Progenitor cell of endocrine pancreas (in vitro differentiated cells): ENCODE measurements at regions not wholly inside any gene's neighbourhood (a gene's known extent, or its start where the extent isn't known, plus 50 kb on each side); places are given as distances from the start of the nearest gene placed in this dataset.
"Not testable (repeated sequence)": the region's sequence is repeated elsewhere in the genome, so short reads cannot be mapped to it uniquely, and the experiment has no call there.

Experiments
- DNase-seq: peaks from one replicate; pipeline ENCODE4 v3.0.0; 2021; ENCODE audit warnings: low spot score; ENCODE audit not compliant: unreplicated experiment
- H3K27ac Mint-ChIP-seq: 2 replicates; pipeline ENCODE4 v1.8.0; 2021; ENCODE audit warnings: mild to moderate bottlenecking, moderate library complexity, mixed read lengths
- H3K27me3 Mint-ChIP-seq: 2 replicates; pipeline ENCODE4 v1.8.0; 2021; ENCODE audit warnings: mixed read lengths
- H3K36me3 Mint-ChIP-seq: 2 replicates; pipeline ENCODE4 v1.8.0; 2022; ENCODE audit warnings: mixed read lengths; ENCODE audit not compliant: insufficient read depth
- H3K4me1 Mint-ChIP-seq: 2 replicates; pipeline ENCODE4 v1.8.0; 2021; ENCODE audit warnings: low read depth, mixed read lengths
- H3K4me3 Mint-ChIP-seq: 2 replicates; pipeline ENCODE4 v1.8.0; 2021; ENCODE audit warnings: low read depth, mild to moderate bottlenecking, moderate library complexity, mixed read lengths
- H3K9me3 Mint-ChIP-seq: 2 replicates; pipeline ENCODE4 v1.8.0; 2021; ENCODE audit warnings: low read depth, mixed read lengths
- TF ChIP-seq, protein P1 (sequence below): fragments of 200-600 bp; sonication (generic); IDR thresholded peaks from one replicate; pipeline ENCODE4 v1.5.0; 2021; ENCODE audit warnings: antibody characterized with exemption, mild to moderate bottlenecking; ENCODE audit not compliant: unreplicated experiment

DNA sequence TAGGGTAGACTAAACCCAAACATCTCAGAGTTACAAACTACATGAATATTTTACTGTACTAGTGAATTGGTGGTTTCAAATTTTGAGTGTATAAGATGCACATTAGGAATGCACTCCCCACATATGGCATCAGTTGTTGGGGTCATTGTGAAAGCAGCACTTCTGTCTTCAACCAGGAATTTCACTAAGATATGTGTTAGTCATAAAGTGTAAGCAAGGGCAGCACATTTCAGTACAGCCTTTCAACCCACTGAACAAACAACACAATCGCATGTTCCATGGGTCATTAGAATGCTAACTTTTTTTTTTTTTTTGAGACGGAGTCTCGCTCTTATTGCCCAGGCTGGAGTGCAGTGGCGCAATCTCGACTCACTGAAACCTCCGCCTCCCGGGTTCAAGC lies 164.1 kb upstream of the MAP2 start:
- Mint-ChIP-seq H3K27ac (no peak overlapping the region), H3K27me3 (no peaks in the 10 kb centered on the region), H3K4me1 (no peaks in the 10 kb centered on the region), H3K9me3 (peaks cover 6% of the 10 kb centered on the region), H3K36me3 (no peaks in the 10 kb centered on the region), H3K4me3 (no peak overlapping the region)
- DNase-seq: no peak
- TF ChIP-seq, protein P1, sequence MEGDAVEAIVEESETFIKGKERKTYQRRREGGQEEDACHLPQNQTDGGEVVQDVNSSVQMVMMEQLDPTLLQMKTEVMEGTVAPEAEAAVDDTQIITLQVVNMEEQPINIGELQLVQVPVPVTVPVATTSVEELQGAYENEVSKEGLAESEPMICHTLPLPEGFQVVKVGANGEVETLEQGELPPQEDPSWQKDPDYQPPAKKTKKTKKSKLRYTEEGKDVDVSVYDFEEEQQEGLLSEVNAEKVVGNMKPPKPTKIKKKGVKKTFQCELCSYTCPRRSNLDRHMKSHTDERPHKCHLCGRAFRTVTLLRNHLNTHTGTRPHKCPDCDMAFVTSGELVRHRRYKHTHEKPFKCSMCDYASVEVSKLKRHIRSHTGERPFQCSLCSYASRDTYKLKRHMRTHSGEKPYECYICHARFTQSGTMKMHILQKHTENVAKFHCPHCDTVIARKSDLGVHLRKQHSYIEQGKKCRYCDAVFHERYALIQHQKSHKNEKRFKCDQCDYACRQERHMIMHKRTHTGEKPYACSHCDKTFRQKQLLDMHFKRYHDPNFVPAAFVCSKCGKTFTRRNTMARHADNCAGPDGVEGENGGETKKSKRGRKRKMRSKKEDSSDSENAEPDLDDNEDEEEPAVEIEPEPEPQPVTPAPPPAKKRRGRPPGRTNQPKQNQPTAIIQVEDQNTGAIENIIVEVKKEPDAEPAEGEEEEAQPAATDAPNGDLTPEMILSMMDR: no peak

DNA sequence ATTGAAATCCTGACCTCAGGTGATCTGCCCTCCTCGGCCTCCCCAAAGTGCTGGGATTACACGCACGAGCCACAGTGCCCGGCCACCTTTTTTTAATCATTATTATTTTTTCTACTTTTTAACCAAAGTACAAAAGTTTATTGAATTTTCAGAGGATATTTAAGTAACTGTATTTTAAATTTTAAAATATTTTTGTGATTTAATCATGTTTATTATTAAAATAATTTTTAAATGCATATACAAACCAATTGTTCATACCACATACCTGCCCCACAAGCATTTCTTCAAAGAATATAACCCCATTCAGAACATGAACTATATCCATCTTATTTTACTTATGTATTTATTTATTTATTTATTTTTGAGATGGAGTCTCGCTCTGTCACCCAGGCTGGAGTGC lies 163.6 kb upstream of the MAP2 start:
- Mint-ChIP-seq H3K27ac (no peak overlapping the region), H3K4me1 (no peaks in the 10 kb centered on the region)
- TF ChIP-seq, protein P1: no peak

DNA sequence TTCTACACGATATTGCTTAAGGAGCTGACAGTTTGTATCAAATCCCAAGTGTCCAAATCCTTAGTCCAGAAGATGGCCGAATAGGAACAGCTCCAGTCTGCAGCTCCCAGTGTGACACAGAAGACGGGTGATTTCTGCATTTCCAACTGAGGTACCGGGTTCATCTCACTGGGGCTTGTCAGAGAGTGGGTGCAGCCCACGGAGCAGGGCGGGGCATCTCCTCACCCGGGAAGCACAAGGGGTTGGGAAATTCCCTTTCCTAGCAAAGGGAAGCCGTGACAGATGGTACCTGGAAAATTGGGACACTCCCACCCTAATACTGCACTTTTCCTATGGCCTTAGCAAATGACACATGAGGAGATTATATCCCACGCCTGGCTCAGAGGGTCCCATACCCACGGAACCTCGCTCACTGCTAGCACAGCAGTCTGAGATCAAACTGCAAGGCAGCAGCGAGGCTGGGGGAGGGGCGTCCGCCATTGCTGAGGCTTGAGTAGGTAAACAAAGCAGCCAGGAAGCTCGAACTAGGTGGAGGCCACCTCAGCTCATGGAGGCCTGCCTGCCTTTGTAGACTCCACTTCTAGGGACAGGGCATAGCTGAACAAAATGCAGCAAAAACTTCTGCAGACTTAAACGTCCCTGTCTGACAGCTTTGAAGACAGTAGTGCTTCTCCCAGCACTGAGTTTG lies 162.3 kb upstream of the MAP2 start:
- DNase-seq, H3K4me3 Mint-ChIP-seq, H3K27me3 Mint-ChIP-seq: not testable (repeated sequence)

More for the DNA sequence above, 163.6 kb upstream of the MAP2 start:
- Mint-ChIP-seq H3K4me3 (no peak overlapping the region), H3K27me3 (no peaks in the 10 kb centered on the region), H3K36me3 (no peaks in the 10 kb centered on the region), H3K9me3 (peaks cover 7% of the 10 kb centered on the region)
- DNase-seq: no peak

DNA sequence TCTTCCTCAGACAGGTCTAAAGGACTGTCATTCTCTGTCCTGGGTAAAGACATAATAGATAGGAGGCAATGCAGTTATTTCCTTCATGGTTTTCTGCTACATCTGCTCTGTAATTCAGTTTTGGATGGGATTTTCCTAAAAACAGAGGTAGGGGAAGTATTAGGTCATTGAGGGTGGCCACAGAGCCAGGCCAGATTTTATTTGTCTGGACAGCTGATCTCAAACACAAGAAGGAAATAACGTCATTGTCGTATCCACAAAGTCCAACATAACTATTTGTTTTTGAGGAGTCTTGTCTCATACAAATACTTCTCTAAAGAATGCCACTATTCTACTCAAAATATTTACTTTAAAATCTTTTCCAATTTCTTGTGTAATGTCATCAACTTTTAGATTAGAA lies 154.8 kb upstream of the MAP2 start:
- H3K27ac Mint-ChIP-seq: no peak overlapping the region
- TF ChIP-seq, protein P1: no peak
- H3K9me3 Mint-ChIP-seq: peaks cover 13% of the 10 kb centered on the region
- H3K36me3 Mint-ChIP-seq: no peaks in the 10 kb centered on the region
- no peak overlapping the region for H3K4me3 Mint-ChIP-seq
- H3K4me1 Mint-ChIP-seq: no peaks in the 10 kb centered on the region
- no peaks in the 10 kb centered on the region for H3K27me3 Mint-ChIP-seq
- DNase-seq: no peak

More for the DNA sequence above, 162.3 kb upstream of the MAP2 start:
- not testable (repeated sequence) for H3K4me1 Mint-ChIP-seq, H3K36me3 Mint-ChIP-seq, H3K27ac Mint-ChIP-seq
- H3K9me3 Mint-ChIP-seq: peaks cover 14% of the 10 kb centered on the region

DNA sequence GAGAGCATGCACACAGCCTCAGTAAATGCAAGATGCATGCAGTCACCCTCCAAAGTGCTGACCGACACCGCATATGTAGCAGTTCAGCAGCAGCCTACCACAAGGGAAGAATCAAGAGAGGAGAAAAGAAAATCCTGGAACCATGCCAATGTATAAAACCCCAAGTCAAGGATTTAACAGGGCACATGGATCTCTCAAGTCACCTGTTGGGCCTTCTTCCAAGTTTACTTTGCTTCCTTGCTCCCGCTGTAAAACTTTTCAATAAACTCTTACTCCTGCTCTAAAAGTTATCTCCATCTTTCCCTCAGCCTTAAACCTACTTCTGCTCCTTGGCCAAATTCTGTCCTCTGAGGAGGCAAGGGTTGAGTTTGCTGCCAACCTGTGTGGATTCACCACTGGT lies 147.8 kb upstream of the MAP2 start:
- Mint-ChIP-seq H3K27me3 (no peaks in the 10 kb centered on the region), H3K27ac (no peak overlapping the region), H3K4me1 (no peaks in the 10 kb centered on the region), H3K4me3 (no peak overlapping the region), H3K9me3 (peaks cover 5% of the 10 kb centered on the region), H3K36me3 (no peaks in the 10 kb centered on the region)
- TF ChIP-seq, protein P1: no peak
- no peak for DNase-seq

DNA sequence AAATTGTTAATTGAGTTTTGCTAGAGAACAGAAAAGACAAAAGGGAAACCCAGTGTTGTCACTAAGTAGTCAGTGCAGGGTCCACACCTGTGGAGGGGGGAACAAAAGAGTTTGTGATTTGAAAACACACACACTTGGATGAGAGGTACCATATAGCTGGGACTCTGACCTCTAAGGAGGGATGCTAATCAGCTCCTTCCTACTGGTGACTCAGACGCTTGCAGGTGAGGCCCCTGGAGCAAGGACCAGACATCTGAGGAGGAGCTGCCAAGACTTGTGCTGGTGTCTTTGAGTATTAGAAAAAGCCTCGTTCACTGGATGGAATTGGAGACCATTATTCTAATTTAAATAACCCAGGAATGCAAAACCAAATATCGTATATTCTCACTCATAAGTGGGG lies 146.4 kb upstream of the MAP2 start:
- H3K9me3 Mint-ChIP-seq: peaks cover 5% of the 10 kb centered on the region
- H3K4me1 Mint-ChIP-seq: no peaks in the 10 kb centered on the region
- H3K27ac Mint-ChIP-seq: no peak overlapping the region
- H3K36me3 Mint-ChIP-seq: no peaks in the 10 kb centered on the region
- H3K4me3 Mint-ChIP-seq: no peak overlapping the region
- TF ChIP-seq, protein P1: no peak
- no peaks in the 10 kb centered on the region for H3K27me3 Mint-ChIP-seq
- no peak for DNase-seq
